Activated naive CD8-positive, alpha-beta T cell treated with anti-CD3 and anti-CD28 coated beads, Interleukin-2, amount 50 U/mL, for 24 hours (primary cell): ENCODE measurements at regions not wholly inside any gene's neighbourhood (a gene's known extent, or its start where the extent isn't known, plus 50 kb on each side); places are given as distances from the start of the nearest gene placed in this dataset.

ENCODE experiments used
- ATAC-seq: fragments of 150-1000 bp; cut with Tn5 transposase; one replicate; pipeline ENCODE4 v1.10.0; 2021
- DNase-seq: peaks from one replicate; pipeline ENCODE4 v3.0.0; 2021
- H3K27ac Mint-ChIP-seq: one replicate; pipeline ENCODE4 v1.8.0; 2021; ENCODE audit warnings: mild to moderate bottlenecking, mixed read lengths
- H3K27me3 Mint-ChIP-seq: one replicate; pipeline ENCODE4 v1.8.0; 2021; ENCODE audit warnings: mixed read lengths
- H3K36me3 Mint-ChIP-seq: one replicate; pipeline ENCODE4 v1.8.0; 2021; ENCODE audit warnings: low read depth, mixed read lengths
- H3K4me1 Mint-ChIP-seq: one replicate; pipeline ENCODE4 v1.8.0; 2021; ENCODE audit warnings: mixed read lengths
- H3K4me3 Mint-ChIP-seq: one replicate; pipeline ENCODE4 v1.8.0; 2021; ENCODE audit warnings: mild to moderate bottlenecking, moderate library complexity, mixed read lengths
- H3K9me3 Mint-ChIP-seq: one replicate; pipeline ENCODE4 v1.8.0; 2021; ENCODE audit warnings: mixed read lengths

DNA sequence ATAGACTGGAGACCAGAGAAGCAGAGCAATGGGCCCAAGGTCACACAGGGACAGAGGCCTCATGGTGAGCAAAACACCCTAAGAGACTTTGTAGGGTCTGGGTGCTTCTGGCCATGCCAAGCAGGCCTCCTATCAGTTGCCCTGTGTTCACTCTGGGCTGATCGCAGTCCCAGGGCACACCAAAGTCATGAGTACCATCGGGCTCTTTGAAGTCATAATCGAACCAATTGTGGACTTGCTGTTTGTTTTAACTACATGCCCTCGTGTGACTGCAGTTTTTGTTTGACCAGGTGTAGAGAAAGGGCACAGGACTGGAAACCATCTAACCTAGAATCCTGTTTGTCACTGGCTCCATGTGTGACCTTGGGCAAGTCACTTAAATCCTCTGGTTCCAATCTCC, 172.5 kb upstream of the CPEB2 start:
- DNase-seq (no peak), ATAC-seq (no peak)
- H3K27me3 Mint-ChIP-seq: peaks cover under 1% of the 10 kb centered on the region
- H3K36me3 Mint-ChIP-seq: no peaks in the 10 kb centered on the region
- no peak overlapping the region for H3K4me3 Mint-ChIP-seq
- H3K9me3 Mint-ChIP-seq: no peaks in the 10 kb centered on the region
- H3K4me1 Mint-ChIP-seq: peaks cover 4% of the 10 kb centered on the region
- no peak overlapping the region for H3K27ac Mint-ChIP-seq

DNA sequence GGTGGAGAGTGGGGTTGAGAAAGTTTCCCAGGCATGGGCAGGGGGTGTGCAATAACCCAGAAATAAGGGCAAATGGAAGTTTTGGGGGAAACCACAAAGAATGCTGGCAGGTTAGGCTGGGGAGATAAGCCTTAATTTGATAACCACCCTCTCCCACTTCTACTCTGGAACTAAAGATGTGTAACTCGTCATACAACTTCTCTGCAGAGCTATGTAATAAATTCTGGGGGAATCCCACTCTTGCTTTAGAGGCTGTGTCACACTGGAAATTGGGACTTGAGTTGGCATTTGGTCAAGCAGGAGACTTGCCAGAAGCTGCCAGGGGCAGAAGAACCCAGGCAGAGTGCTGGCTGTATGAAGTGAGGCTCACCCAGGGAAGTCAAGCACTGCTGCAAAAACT, 170.9 kb upstream of the CPEB2 start:
- Mint-ChIP-seq H3K4me1 (peaks cover 4% of the 10 kb centered on the region), H3K27ac (no peak overlapping the region), H3K27me3 (no peaks in the 10 kb centered on the region), H3K36me3 (no peaks in the 10 kb centered on the region), H3K4me3 (no peak overlapping the region), H3K9me3 (no peaks in the 10 kb centered on the region)
- DNase-seq (no peak), ATAC-seq (no peak)

DNA sequence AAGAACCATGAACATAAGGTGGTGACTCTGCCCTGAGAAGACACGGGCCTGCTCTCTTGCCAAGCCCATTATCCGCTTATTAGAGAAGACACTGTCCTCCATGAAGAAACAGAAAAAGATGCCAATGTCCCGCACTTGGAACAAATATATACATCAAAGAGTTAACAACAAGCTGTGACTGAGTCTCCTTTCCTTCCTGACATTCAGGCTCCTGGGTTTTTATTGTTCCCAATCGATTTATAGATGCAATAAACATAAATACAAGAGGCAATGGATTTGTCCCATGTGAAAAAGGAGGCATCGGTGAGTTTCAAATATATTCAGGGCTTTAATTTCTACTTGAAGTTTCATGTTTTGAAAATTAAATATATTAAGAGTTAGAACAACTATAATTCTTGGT, 169.2 kb upstream of the CPEB2 start:
- H3K36me3 Mint-ChIP-seq: no peaks in the 10 kb centered on the region
- no peak overlapping the region for H3K4me3 Mint-ChIP-seq

DNA sequence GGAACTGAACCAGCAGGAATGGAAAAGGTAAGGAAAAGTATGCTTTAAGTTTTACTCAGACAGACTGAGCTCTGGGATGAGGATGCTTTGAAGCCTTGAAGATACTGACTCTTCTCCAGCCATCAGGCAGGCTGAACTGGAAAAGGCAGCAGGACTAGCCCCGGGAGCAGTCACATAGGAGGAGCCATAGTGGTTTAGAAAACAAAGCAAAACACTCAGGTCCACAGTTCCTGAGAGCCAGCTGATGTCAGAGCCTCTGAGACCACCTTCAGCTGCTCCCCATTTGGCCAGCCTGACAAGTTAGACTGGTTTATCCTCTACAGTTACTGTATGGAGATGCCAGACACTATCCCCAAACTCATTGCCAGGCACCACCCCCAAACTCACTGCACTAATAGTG, 167.9 kb upstream of the CPEB2 start:
- peaks cover 4% of the 10 kb centered on the region for H3K4me1 Mint-ChIP-seq
- DNase-seq: no peak
- H3K36me3 Mint-ChIP-seq: no peaks in the 10 kb centered on the region
- peaks cover 5% of the 10 kb centered on the region for H3K9me3 Mint-ChIP-seq
- no peaks in the 10 kb centered on the region for H3K27me3 Mint-ChIP-seq
- H3K4me3 Mint-ChIP-seq: no peak overlapping the region
- no peak for ATAC-seq
- no peak overlapping the region for H3K27ac Mint-ChIP-seq

More for the DNA sequence above, 169.2 kb upstream of the CPEB2 start:
- no peak overlapping the region for H3K27ac Mint-ChIP-seq
- ATAC-seq: no peak
- peaks cover 4% of the 10 kb centered on the region for H3K4me1 Mint-ChIP-seq
- no peak for DNase-seq
- no peaks in the 10 kb centered on the region for H3K9me3 Mint-ChIP-seq
- H3K27me3 Mint-ChIP-seq: no peaks in the 10 kb centered on the region

DNA sequence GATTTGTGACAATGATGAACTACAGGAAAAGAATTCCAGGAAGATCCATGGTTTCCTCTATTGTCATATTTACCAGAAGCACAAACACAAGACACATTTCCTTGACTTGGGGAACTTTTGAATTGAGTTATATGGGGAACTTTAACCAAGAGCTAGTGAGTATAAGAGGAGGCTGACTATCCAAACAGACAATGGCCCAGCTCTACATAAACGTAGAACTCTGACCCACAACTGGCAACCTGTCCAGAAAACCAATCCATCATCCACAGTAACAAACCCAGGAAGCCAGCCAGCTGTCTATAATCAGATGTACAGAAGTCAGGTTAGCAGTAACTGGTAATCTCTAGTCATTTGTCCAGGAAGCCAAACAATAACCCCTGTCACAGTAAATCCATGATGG, 167.0 kb upstream of the CPEB2 start:
- ATAC-seq (no peak), DNase-seq (no peak)
- Mint-ChIP-seq H3K27ac (no peak overlapping the region), H3K4me1 (peaks cover 4% of the 10 kb centered on the region), H3K27me3 (peaks cover 4% of the 10 kb centered on the region), H3K9me3 (peaks cover 5% of the 10 kb centered on the region), H3K4me3 (no peak overlapping the region), H3K36me3 (no peaks in the 10 kb centered on the region)

DNA sequence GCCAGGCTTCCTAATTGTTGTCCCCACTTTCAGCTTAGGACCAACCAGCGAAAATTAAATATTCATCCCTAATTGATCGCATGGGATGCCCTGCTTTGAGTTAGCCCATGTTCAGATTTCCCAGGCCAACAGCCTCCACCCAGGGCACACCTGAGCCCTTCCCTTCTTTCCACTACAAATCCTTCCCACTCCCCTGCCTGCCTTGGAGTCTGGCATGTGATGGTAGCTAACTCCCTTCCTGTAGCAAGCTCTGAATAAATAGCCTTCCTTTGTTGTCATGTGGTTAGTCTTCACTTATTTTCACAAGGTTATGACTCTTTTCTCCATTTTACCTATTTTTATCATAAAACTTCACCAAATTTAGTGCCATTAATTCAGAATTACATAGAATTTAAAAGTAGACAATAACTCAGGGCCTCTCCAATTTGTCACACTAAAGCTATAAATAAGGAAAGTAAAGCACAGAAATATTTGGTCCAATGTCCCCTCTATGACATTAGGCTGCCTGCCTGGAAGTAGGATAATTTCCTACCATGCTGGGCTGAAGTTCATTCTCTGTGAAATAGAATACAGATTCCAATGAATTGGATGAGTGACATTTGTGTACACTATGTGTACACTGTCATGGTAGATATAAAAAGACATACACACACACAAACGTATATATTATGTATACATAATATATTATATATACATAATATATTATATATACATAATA, 166.4 kb upstream of the CPEB2 start:
- ATAC-seq: no peak
- no peak overlapping the region for H3K27ac Mint-ChIP-seq

DNA sequence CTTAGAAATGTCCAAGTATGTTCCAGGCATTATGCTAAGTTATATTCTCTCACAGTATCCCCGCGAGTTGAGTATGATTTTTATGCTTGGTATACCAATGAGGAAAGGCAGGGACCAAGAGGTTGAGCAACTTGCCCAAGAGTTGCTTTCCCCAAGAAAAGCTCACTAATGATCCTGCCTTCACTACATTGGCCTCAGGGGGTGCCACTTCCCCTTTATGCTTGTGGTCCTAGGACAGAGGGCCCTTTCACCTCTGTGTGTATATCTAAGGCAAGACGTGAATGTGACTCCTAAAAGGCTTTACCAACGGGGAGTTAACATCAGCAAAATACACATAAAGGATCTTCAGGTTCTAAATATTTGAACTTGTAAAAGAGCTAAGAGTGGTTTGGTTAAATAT, 164.4 kb upstream of the CPEB2 start:
- ATAC-seq (no peak), DNase-seq (no peak)
- H3K36me3 Mint-ChIP-seq: no peaks in the 10 kb centered on the region
- H3K27me3 Mint-ChIP-seq: peaks cover 4% of the 10 kb centered on the region
- H3K4me3 Mint-ChIP-seq: no peak overlapping the region
- peaks cover 8% of the 10 kb centered on the region for H3K4me1 Mint-ChIP-seq
- no peak overlapping the region for H3K27ac Mint-ChIP-seq
- peaks cover 5% of the 10 kb centered on the region for H3K9me3 Mint-ChIP-seq

More for the DNA sequence above, 166.4 kb upstream of the CPEB2 start:
- Mint-ChIP-seq H3K36me3 (no peaks in the 10 kb centered on the region), H3K4me3 (no peak overlapping the region), H3K27me3 (peaks cover 4% of the 10 kb centered on the region), H3K9me3 (peaks cover 5% of the 10 kb centered on the region), H3K4me1 (peaks cover 4% of the 10 kb centered on the region)
- no peak for DNase-seq

DNA sequence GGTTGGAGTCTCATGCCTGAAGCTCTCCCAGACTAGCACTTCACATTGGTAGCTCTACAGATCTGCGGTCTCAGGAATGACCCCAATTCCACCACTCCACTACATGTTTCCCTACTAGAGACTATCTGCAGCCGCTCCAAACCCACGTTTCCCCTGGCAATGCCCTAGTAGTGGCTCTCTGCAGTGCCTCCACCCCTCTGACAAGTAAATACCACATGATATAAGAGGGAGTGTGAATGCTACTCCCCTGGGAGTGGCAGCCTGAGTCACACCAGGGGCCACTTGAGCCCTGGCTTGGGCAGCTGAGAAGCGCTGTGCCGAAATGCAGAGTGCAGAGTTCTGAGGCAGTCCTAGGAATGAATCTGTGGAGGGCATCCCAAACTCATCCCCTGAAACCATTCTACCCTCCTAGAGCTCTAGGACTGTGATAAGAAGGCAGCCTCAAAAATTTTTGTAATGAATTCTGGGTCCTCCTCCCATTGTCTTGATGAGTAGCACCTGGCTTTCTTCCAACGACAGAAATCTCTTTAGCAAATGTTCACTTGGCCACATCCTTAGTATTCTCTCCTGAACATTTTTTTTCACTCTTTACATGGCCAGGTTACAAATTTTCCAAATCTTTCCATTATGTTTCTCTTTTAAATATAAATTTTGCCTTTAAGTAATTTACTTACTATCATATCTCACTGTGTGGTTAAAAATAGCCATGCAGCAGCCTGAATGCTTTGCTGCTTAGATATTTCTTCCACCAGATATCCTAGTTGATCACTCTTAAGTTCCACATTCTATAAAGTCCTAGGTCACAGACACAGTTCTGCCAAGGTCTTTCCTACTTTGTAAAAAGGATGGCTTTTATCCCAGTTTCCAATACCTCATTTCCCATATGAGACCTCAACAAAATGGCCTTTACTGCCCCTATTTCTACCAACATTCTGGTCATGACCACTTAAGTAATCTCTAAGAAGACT, 160.2 kb upstream of the CPEB2 start:
- ATAC-seq (no peak), DNase-seq (no peak)
- peaks cover 5% of the 10 kb centered on the region for H3K9me3 Mint-ChIP-seq
- peaks cover 4% of the 10 kb centered on the region for H3K27me3 Mint-ChIP-seq
- no peak overlapping the region for H3K4me3 Mint-ChIP-seq
- no peaks in the 10 kb centered on the region for H3K36me3 Mint-ChIP-seq
- no peak overlapping the region for H3K27ac Mint-ChIP-seq
- peaks cover 18% of the 10 kb centered on the region for H3K4me1 Mint-ChIP-seq

DNA sequence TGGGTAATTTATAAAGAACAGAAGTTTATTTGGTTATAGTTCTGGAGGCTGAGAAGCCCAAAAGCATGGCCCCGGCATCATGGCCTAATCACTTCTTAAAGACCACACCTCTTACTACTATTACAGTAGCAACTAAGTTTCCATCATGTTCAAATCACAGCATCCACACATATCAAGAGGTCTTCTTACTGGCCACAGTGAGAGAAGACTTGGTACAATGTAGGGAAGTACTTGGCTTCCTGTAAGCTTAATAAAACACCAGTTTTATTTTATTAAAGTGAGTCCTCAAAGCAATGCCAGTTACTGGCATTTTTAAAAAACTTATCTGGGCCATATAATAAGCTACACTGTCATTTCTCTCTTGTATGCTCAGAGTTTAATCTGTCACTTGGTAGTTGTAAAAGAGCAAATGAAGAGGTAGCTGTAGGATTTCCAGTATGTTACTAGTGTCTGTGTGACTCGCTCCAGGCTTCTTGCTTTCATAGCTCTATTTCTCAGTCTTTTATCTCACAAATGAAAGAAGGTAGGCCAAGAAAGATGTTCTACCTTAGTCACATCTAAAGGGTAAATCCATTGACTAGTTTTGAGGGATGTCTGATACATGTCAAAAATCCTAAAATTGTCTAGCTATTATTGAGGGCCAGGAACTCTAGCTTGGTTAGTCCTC, 159.2 kb upstream of the CPEB2 start:
- peaks cover 5% of the 10 kb centered on the region for H3K27me3 Mint-ChIP-seq
- no peak for DNase-seq
- no peak overlapping the region for H3K27ac Mint-ChIP-seq
- H3K4me3 Mint-ChIP-seq: no peak overlapping the region
- peaks cover 5% of the 10 kb centered on the region for H3K9me3 Mint-ChIP-seq
- peaks cover 18% of the 10 kb centered on the region for H3K4me1 Mint-ChIP-seq
- no peaks in the 10 kb centered on the region for H3K36me3 Mint-ChIP-seq
- ATAC-seq: peak; percentile 46

DNA sequence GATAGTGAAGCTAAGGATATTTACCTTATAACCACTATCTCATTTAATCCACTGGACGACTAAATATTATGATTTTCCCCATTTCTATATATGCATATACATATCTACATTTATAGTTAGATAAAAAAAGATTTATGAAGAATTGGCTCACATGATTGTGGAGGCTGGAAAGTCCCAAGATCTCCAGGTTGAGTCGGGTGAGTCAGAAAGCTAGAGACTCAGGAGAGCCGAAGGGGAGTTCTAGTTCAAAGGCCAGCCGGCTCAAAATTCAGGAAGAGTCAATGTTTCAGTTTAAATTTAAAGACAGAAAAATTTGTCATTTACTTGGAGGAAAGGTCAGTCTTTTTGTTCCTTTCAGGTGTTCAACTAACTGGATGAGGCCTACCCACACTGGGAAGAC, 158.2 kb upstream of the CPEB2 start:
- Mint-ChIP-seq H3K4me1 (peaks cover 18% of the 10 kb centered on the region), H3K27ac (no peak overlapping the region), H3K27me3 (peaks cover 8% of the 10 kb centered on the region), H3K9me3 (no peaks in the 10 kb centered on the region), H3K4me3 (no peak overlapping the region), H3K36me3 (no peaks in the 10 kb centered on the region)
- no peak for DNase-seq
- no peak for ATAC-seq

DNA sequence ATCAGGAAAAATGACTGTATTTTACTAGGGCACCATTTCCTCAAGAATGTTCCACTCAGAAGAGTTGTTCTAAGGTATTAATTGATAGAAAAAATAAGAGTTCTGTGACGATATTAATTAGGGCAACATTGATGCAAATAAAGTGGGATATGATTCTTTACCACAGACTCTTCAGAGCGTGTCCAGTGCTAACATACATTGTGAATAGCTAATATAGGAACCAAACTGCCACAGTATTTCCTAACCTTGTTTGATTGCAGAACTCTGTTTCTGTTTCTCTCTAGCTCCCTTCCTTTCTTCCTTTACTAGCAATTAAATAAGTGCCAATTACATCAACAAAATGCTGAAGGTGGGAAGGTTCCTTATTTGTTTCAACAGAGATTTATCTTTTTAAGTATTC, 154.1 kb upstream of the CPEB2 start:
- no peak for ATAC-seq
- no peak overlapping the region for H3K27ac Mint-ChIP-seq
- peaks cover 5% of the 10 kb centered on the region for H3K9me3 Mint-ChIP-seq
- DNase-seq: no peak
- H3K4me3 Mint-ChIP-seq: no peak overlapping the region
- peaks cover 14% of the 10 kb centered on the region for H3K27me3 Mint-ChIP-seq
- H3K36me3 Mint-ChIP-seq: no peaks in the 10 kb centered on the region
- peaks cover 10% of the 10 kb centered on the region for H3K4me1 Mint-ChIP-seq

DNA sequence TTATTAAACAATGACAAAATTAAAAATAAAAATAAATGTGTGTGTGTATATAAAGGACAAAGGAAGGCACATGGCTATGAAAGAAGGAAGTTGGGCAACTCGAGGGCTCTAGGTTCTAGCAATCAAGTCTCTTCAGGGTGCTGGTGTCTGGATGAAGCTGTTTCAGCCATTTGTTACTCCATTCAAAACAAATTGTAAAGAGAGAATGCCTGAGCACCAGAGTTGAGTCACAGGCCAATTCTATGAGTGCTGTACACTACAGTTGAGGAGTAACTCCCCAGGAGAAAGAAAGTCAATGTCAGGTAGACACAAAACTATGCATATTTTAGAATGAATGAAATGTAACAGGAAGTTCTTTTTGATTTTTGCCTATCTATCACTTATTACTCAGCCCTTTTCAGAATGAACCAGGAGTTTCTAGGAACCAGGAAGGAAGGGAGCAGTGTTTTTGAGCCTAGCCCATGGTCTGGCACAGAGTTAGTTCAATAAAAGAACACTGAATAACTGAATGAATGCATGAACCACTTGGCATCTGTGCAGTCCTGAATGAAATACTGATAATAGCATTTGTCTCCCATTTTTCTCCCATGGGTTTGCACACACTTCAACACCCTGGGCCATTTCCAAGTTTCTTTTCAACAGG, 151.7 kb upstream of the CPEB2 start:
- no peak for DNase-seq
- Mint-ChIP-seq H3K36me3 (peaks cover 9% of the 10 kb centered on the region), H3K27me3 (peaks cover 14% of the 10 kb centered on the region), H3K27ac (no peak overlapping the region), H3K9me3 (peaks cover 17% of the 10 kb centered on the region), H3K4me1 (peaks cover 18% of the 10 kb centered on the region), H3K4me3 (no peak overlapping the region)
- ATAC-seq: no peak

DNA sequence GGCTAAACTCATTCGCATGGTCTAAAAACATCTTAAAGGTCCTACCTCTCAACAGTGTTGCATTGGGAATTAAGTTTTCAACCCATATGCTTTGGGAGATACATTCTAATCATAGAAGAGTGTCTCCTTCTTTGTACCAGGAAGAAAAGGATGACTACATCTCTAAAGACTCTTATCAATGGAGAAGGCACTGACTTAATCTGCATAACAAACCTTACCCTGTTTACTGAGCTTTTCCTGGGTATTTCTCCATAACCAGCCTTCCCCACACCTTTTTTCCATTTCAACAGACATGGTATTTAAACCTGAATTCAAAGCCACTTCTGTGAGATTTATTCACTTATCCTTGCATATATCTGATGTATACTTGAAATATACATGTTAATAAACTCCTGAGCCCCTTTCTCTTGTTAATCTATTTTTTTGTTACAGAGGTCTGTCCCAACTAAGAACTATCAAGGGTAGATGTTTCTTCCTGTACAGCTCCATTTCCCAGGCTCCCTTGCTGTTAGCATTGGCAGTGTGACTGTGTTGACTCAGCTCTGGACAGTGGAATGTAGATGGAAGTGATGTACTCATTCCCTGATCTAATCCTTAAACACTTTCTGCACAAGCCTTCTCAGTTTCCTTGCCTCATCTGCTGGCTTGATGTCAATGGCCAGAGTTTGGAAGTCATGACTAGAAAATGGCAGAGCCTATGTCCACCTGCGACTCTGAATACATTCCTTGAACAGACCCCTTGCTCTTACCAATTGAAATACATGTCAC, 148.9 kb upstream of the CPEB2 start:
- Mint-ChIP-seq H3K4me3 (no peak overlapping the region), H3K4me1 (peaks cover 41% of the 10 kb centered on the region)
- DNase-seq: no peak

DNA sequence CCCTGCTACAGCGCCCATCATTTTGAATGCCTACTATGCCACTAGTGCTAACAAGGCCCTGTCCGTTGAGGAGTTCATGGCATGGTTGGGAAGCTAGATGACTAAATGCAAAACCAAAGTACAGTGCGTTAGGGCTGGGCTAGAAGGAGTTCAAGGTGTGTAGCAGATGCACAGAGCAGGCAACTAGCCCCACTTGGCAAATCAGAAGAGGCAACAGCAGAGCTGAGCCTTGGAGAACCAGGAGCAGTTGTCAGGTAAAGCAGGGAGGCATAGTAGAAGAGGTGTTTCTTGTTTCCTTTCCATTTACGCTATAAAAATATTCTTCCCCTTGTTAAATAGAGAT, 146.6 kb upstream of the CPEB2 start:
- Mint-ChIP-seq H3K27ac (peak overlapping the region; percentile 93), H3K9me3 (peaks cover 21% of the 10 kb centered on the region), H3K4me3 (no peak overlapping the region), H3K4me1 (peaks cover 41% of the 10 kb centered on the region), H3K27me3 (peaks cover 16% of the 10 kb centered on the region), H3K36me3 (peaks cover 15% of the 10 kb centered on the region)
- ATAC-seq: no peak
- no peak for DNase-seq

More for the DNA sequence above, 148.9 kb upstream of the CPEB2 start:
- Mint-ChIP-seq H3K36me3 (peaks cover 15% of the 10 kb centered on the region), H3K27me3 (peaks cover 12% of the 10 kb centered on the region), H3K27ac (no peak overlapping the region), H3K9me3 (peaks cover 21% of the 10 kb centered on the region)
- no peak for ATAC-seq
